Hypothalamus (tissue), 51 donors: ENCODE measurements at regions not wholly inside any gene's neighbourhood (a gene's known extent, or its start where the extent isn't known, plus 50 kb on each side); places are given as distances from the start of the nearest gene placed in this dataset.

Experiments used
- DNase-seq, 51 donors: peaks; one replicate each; lab custom pipeline; 2025; lab: John Stamatoyannopoulos, UW

GRCh38 chr9:126151031-126151685 lies 175.5 kb upstream of the MVB12B start:
- DNase-seq, result no peak

- no peak for DNase-seq
Observed at GRCh38 chr9:126151686-126152134, 174.9 kb upstream of the MVB12B start.

- DNase-seq, result no peak
Observed at GRCh38 chr9:126152622-126153362, 173.8 kb upstream of the MVB12B start.

- no peak for DNase-seq
Observed at GRCh38 chr9:126153382-126153781, 173.2 kb upstream of the MVB12B start.

GRCh38 chr9:126154182-126154827 lies 172.3 kb upstream of the MVB12B start:
- no peak for DNase-seq

GRCh38 chr9:126154869-126155268 lies 171.8 kb upstream of the MVB12B start:
- no peak for DNase-seq

- no peak for DNase-seq
Observed at GRCh38 chr9:126155756-126156664, 170.6 kb upstream of the MVB12B start.

- DNase-seq, result no peak
Observed at GRCh38 chr9:126156898-126157297, 169.7 kb upstream of the MVB12B start.

- DNase-seq, result peak in 1 of 51 donors; percentile 40
Observed at GRCh38 chr9:126157423-126157822, 169.2 kb upstream of the MVB12B start.

- DNase-seq, result no peak
Observed at GRCh38 chr9:126157826-126158587, 168.6 kb upstream of the MVB12B start.

- no peak for DNase-seq
Observed at GRCh38 chr9:126158588-126159429, 167.8 kb upstream of the MVB12B start.

GRCh38 chr9:126159430-126160060 lies 167.1 kb upstream of the MVB12B start:
- DNase-seq, result no peak

- no peak for DNase-seq
Observed at GRCh38 chr9:126160067-126160853, 166.4 kb upstream of the MVB12B start.

- DNase-seq, result no peak
Observed at GRCh38 chr9:126160854-126161329, 165.7 kb upstream of the MVB12B start.

- no peak for DNase-seq
Observed at GRCh38 chr9:126162611-126163381, 163.8 kb upstream of the MVB12B start.

GRCh38 chr9:126164796-126165525 lies 161.7 kb upstream of the MVB12B start:
- DNase-seq, result peak in 6 of 51 donors; percentile 12 to 83 (median 38)
